ENCODE measurements at regions not wholly inside any gene's neighbourhood (a gene's known extent, or its start where the extent isn't known, plus 50 kb on each side); places are given as distances from the start of the nearest gene placed in this dataset.

DNA sequence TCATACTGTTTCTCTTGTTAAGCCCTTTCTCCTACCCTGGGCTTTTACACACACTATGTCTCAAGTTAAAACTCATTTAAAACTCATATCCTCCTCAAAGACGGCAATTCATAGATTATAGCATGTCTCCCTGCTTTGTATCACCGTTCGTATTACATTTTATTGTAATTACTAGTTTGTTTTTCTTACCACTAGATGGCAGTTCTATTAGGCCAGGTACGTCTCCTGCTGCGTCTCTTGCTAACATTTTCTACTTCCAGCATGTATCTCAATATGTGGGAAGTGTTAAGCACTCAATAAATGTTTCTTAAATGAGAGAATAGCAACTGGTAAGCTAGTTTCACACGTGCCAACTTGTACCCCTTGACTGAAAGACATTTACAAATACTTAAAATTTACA lies 450.3 kb upstream of the PCDH7 start (continued):
- no peak for TF ChIP-seq CEBPB (IDR thresholded peaks at IDR 0.05; ENCODE audit: low read depth)

DNA sequence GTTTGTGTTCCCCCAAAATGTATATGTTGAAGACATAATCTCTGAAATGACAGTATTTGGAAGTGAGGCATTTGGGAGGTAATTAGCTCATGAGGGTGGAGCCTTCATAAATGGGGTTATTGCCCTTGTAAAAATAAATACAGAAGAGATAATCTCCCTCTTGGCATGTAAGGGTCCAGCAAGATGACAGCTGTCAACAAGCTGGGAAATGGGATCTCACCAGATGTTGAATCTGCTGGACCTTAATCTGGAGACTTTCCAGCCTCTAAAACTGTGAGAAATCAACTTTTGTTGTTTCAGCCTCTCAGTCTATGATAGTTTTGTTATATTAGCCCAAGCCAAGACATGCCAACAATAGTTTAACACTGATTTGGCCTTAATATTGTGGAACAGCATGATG lies 438.2 kb upstream of the PCDH7 start:
- ChIA-PET CTCF (no interaction called here), RAD21 (ENCODE audit: low non-redundant PET in 1 of 2, low total read pairs in 2 of 2, uncharacterized antibody in 2 of 2, unreplicated experiment in 2 of 2) (no interaction called here), POLR2A (no interaction called here)
- Histone ChIP-seq H3K27me3 (ENCODE audit: insufficient read depth, low read length) (no peaks in the 10 kb centered on the region), H3K9me3 (ENCODE audit: control insufficient read depth in 1 of 2, insufficient read depth in 1 of 2, low read depth in 1 of 2, low read length in 2 of 2) (peaks cover 0 to 3% of the 10 kb centered on the region in 2 experiments; a peak in 1 of 4 replicates), H3K4me2 (ENCODE audit: low read length) (no peak overlapping the region), H3K79me2 (ENCODE audit: insufficient read depth, low read length) (no peaks in the 10 kb centered on the region), H3K36me3 (ENCODE audit: control insufficient read depth in 1 of 2, insufficient read depth in 2 of 2, low read length in 2 of 2) (no peaks in the 10 kb centered on the region), H3K4me1 (ENCODE audit: control insufficient read depth in 1 of 2, insufficient read depth in 2 of 2, low read length in 2 of 2) (no peaks in the 10 kb centered on the region), H2AFZ (ENCODE audit: low read depth, low read length, poor library complexity, severe bottlenecking) (no peak overlapping the region), H3K27ac (ENCODE audit: low read depth, low read length) (no peak overlapping the region), H4K20me1 (ENCODE audit: insufficient read depth) (no peaks in the 10 kb centered on the region), H3K9ac (ENCODE audit: low read length) (no peak overlapping the region), H3K9me2 (ENCODE audit: insufficient read depth) (no peaks in the 10 kb centered on the region), H3K4me3 (replicated peaks in 1 of 2; ENCODE audit: low read depth in 1 of 2, low read length in 2 of 2) (no peak overlapping the region)
- ATAC-seq: no peak
- no TSS peak for BruUV-seq (replicated peaks)
- TF ChIP-seq, protein P1, sequence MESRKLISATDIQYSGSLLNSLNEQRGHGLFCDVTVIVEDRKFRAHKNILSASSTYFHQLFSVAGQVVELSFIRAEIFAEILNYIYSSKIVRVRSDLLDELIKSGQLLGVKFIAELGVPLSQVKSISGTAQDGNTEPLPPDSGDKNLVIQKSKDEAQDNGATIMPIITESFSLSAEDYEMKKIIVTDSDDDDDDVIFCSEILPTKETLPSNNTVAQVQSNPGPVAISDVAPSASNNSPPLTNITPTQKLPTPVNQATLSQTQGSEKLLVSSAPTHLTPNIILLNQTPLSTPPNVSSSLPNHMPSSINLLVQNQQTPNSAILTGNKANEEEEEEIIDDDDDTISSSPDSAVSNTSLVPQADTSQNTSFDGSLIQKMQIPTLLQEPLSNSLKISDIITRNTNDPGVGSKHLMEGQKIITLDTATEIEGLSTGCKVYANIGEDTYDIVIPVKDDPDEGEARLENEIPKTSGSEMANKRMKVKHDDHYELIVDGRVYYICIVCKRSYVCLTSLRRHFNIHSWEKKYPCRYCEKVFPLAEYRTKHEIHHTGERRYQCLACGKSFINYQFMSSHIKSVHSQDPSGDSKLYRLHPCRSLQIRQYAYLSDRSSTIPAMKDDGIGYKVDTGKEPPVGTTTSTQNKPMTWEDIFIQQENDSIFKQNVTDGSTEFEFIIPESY (IDR thresholded peaks at IDR 0.05; ENCODE audit: extremely low read depth, insufficient replicate concordance, low read length): no peak
- TF ChIP-seq SIN3A (IDR thresholded peaks at IDR 0.05; ENCODE audit: low read depth): no peak
- no peak for TF ChIP-seq CEBPB (IDR thresholded peaks at IDR 0.05; ENCODE audit: low read depth)
- no peak for DNase-seq (ENCODE audit: low read depth, low spot score)
- intact Hi-C loops (cut with micrococcal nuclease): no loop called here

DNA sequence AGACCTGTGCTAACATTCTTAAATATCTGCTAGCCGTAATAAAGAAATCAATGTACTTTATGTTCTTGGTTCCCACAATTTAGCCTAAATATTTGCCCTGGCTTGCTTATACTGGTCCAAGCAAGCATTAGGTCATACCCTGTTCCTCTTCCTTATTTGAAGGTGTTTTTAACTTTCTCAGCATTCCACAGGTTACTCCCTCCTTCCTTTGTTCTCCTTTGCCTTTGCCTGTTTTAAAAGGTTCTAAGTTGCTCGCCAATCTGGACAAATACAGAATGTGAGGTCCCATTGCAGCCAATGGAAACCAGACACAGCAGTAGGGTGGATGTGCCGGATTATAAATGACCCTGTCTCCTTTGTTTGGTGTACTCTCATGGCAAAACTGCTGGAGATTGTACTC lies 436.8 kb upstream of the PCDH7 start:
- Histone ChIP-seq H3K4me1 (ENCODE audit: control insufficient read depth in 1 of 2, insufficient read depth in 2 of 2, low read length in 2 of 2) (no peaks in the 10 kb centered on the region), H4K20me1 (ENCODE audit: insufficient read depth) (no peaks in the 10 kb centered on the region), H3K27ac (ENCODE audit: low read depth, low read length) (no peak overlapping the region), H3K9ac (ENCODE audit: low read length) (no peak overlapping the region), H3K27me3 (ENCODE audit: insufficient read depth, low read length) (no peaks in the 10 kb centered on the region), H3K79me2 (ENCODE audit: insufficient read depth, low read length) (no peaks in the 10 kb centered on the region), H3K4me3 (replicated peaks in 1 of 2; ENCODE audit: low read depth in 1 of 2, low read length in 2 of 2) (no peak overlapping the region), H3K36me3 (ENCODE audit: control insufficient read depth in 1 of 2, insufficient read depth in 2 of 2, low read length in 2 of 2) (no peaks in the 10 kb centered on the region), H2AFZ (ENCODE audit: low read depth, low read length, poor library complexity, severe bottlenecking) (no peak overlapping the region), H3K4me2 (ENCODE audit: low read length) (no peak overlapping the region), H3K9me3 (ENCODE audit: control insufficient read depth in 1 of 2, insufficient read depth in 1 of 2, low read depth in 1 of 2, low read length in 2 of 2) (no peaks in the 10 kb centered on the region), H3K9me2 (ENCODE audit: insufficient read depth) (no peaks in the 10 kb centered on the region)
- RAD21 ChIA-PET (ENCODE audit: low non-redundant PET in 1 of 2, low total read pairs in 2 of 2, uncharacterized antibody in 2 of 2, unreplicated experiment in 2 of 2): no interaction called here
- no TSS peak for BruUV-seq (replicated peaks)
- no peak for DNase-seq (ENCODE audit: low read depth, low spot score)
- ATAC-seq: no peak
- CTCF ChIA-PET: no interaction called here
- intact Hi-C loops (cut with micrococcal nuclease): no loop called here
- POLR2A ChIA-PET: no interaction called here
- TF ChIP-seq, protein P2, sequence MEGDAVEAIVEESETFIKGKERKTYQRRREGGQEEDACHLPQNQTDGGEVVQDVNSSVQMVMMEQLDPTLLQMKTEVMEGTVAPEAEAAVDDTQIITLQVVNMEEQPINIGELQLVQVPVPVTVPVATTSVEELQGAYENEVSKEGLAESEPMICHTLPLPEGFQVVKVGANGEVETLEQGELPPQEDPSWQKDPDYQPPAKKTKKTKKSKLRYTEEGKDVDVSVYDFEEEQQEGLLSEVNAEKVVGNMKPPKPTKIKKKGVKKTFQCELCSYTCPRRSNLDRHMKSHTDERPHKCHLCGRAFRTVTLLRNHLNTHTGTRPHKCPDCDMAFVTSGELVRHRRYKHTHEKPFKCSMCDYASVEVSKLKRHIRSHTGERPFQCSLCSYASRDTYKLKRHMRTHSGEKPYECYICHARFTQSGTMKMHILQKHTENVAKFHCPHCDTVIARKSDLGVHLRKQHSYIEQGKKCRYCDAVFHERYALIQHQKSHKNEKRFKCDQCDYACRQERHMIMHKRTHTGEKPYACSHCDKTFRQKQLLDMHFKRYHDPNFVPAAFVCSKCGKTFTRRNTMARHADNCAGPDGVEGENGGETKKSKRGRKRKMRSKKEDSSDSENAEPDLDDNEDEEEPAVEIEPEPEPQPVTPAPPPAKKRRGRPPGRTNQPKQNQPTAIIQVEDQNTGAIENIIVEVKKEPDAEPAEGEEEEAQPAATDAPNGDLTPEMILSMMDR (IDR thresholded peaks at IDR 0.05 in 2 of 3, conservative IDR thresholded peaks at IDR 0.05 in 1 of 3; ENCODE audit: borderline replicate concordance in 1 of 3, insufficient read depth in 1 of 3, low read depth in 2 of 3, low read length in 2 of 3): no peak
- no peak for TF ChIP-seq POLR2AphosphoS5 (IDR thresholded peaks at IDR 0.05; ENCODE audit: low read depth, low read length)
- TF ChIP-seq EGR1 (IDR thresholded peaks at IDR 0.05; ENCODE audit: low read depth): no peak
- no peak for TF ChIP-seq CBX3 (IDR thresholded peaks at IDR 0.05; ENCODE audit: low read depth)
- no peak for TF ChIP-seq YY1 (IDR thresholded peaks at IDR 0.05; ENCODE audit: extremely low read depth, insufficient replicate concordance, low read depth, low read length)
- no peak for TF ChIP-seq ELF1 (IDR thresholded peaks at IDR 0.05; ENCODE audit: borderline replicate concordance, low read depth)
- no peak for TF ChIP-seq EZH2phosphoT487 (IDR thresholded peaks at IDR 0.05; ENCODE audit: borderline replicate concordance)
- TF ChIP-seq ZFX (IDR thresholded peaks at IDR 0.05): no peak
- no peak for TF ChIP-seq RAD21 (IDR thresholded peaks at IDR 0.05; ENCODE audit: low read depth)

Measured in HCT116 (cell line).